ENCODE measurements at regions not wholly inside any gene's neighbourhood (a gene's known extent, or its start where the extent isn't known, plus 50 kb on each side); places are given as distances from the start of the nearest gene placed in this dataset.

DNA sequence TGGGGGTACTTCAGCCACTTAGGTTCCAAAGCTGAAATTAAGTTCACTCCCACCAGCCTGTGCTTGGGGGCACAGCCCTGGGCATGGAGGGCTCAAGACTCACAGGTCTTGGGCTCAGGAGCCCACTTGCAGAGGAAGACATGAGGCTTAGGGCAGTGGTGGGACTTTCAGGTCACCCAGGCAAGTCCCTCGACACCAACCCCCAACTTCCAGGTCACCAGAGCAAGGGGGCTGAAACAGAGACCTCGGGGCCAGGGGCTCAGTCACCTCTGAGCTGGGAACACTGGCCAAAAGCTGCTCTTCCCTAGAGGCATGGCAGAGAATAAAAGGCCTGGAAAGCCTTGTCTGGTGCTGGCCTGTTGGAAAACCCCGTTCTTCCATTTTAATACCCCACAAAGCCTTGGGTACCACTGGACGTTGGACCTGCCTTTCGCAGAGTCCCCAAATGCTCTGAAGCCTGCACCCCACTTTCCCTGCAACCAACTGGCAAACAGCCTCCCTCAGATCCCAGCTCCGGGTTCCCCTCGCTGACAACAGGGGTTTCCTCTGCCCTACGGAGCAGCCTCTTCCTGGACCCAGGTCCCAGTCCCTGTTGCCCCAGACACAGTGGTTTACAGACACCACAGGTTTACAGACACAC, 160.9 kb upstream of the PMEPA1 start:
- ChIA-PET POLR2A (interaction anchor here (1.1 kb wide), 1 partner anchor 27 kb away, joined by 3 read pairs; no protein-coding TSS in a partner anchor), CTCF (ENCODE audit: unreplicated experiment) (no interaction called here)
- H3K9me2 ChIP-seq (ENCODE audit: insufficient read depth, low read length) = no peaks in the 10 kb centered on the region
- no peak for DNase-seq (ENCODE audit: low spot score)
- no peaks in the 10 kb centered on the region for H3K9me3 ChIP-seq (ENCODE audit: low read length)
- no peak overlapping the region for H2AFZ ChIP-seq (ENCODE audit: low read length)
- no peaks in the 10 kb centered on the region for H4K20me1 ChIP-seq (ENCODE audit: insufficient read depth, low read length)
- H3K36me3 ChIP-seq (ENCODE audit: insufficient read depth, low read length) = no peaks in the 10 kb centered on the region
- no TSS peak for BruUV-seq (replicated peaks)
- H3K27ac ChIP-seq (ENCODE audit: low read depth, low read length, poor library complexity, severe bottlenecking) = no peak overlapping the region
- H3K4me3 ChIP-seq (ENCODE audit: low read depth, low read length, poor library complexity, severe bottlenecking) = no peak overlapping the region
- intact Hi-C loops (cut with micrococcal nuclease; ENCODE audit: unreplicated experiment) = no loop called here
- no peak overlapping the region for H3K4me2 ChIP-seq (ENCODE audit: low read length)
- TF ChIP-seq, protein P1, sequence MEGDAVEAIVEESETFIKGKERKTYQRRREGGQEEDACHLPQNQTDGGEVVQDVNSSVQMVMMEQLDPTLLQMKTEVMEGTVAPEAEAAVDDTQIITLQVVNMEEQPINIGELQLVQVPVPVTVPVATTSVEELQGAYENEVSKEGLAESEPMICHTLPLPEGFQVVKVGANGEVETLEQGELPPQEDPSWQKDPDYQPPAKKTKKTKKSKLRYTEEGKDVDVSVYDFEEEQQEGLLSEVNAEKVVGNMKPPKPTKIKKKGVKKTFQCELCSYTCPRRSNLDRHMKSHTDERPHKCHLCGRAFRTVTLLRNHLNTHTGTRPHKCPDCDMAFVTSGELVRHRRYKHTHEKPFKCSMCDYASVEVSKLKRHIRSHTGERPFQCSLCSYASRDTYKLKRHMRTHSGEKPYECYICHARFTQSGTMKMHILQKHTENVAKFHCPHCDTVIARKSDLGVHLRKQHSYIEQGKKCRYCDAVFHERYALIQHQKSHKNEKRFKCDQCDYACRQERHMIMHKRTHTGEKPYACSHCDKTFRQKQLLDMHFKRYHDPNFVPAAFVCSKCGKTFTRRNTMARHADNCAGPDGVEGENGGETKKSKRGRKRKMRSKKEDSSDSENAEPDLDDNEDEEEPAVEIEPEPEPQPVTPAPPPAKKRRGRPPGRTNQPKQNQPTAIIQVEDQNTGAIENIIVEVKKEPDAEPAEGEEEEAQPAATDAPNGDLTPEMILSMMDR (conservative IDR thresholded peaks at IDR 0.05; ENCODE audit: low read length) = no peak
- TF ChIP-seq EZH2phosphoT487 (IDR thresholded peaks at IDR 0.05; ENCODE audit: borderline replicate concordance, low read depth, low read length) = no peak
- no peaks in the 10 kb centered on the region for H3K79me2 ChIP-seq (ENCODE audit: insufficient read depth, low read depth, low read length)
- no peaks in the 10 kb centered on the region for H3K4me1 ChIP-seq (ENCODE audit: insufficient read depth, low read length, poor library complexity, severe bottlenecking)

DNA sequence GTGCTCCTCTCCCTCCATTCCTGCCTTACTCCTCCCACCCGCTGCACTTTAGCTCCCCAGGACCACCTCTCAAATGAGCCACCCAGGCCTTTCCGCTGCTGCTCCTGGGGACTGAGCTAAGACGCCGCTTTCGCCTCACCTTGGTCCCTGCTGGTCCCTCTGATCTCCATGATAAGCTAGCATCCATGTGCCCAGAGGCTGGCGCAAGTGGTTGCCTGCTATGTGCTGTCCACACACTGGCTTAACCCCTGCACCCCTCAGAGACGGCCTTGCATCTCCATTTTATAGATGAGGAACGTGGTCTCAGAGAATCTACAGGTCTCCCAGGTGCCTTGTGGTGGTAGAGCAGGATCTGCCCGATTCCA, 160.1 kb upstream of the PMEPA1 start:
- Histone ChIP-seq H3K9me2 (ENCODE audit: insufficient read depth, low read length) (no peaks in the 10 kb centered on the region), H3K79me2 (ENCODE audit: insufficient read depth, low read depth, low read length) (no peaks in the 10 kb centered on the region), H3K9me3 (ENCODE audit: low read length) (no peaks in the 10 kb centered on the region), H3K36me3 (ENCODE audit: insufficient read depth, low read length) (no peaks in the 10 kb centered on the region), H2AFZ (ENCODE audit: low read length) (no peak overlapping the region), H3K4me2 (ENCODE audit: low read length) (no peak overlapping the region), H4K20me1 (ENCODE audit: insufficient read depth, low read length) (no peaks in the 10 kb centered on the region), H3K27ac (ENCODE audit: low read depth, low read length, poor library complexity, severe bottlenecking) (no peak overlapping the region), H3K4me3 (ENCODE audit: low read depth, low read length, poor library complexity, severe bottlenecking) (no peak overlapping the region), H3K4me1 (ENCODE audit: insufficient read depth, low read length, poor library complexity, severe bottlenecking) (no peaks in the 10 kb centered on the region)
- ChIA-PET CTCF (ENCODE audit: unreplicated experiment) (no interaction called here), POLR2A (interaction anchor here (0.6 kb wide), 1 partner anchor 1190 kb away, joined by 3 read pairs; no protein-coding TSS in a partner anchor)
- intact Hi-C loops (cut with micrococcal nuclease; ENCODE audit: unreplicated experiment) = no loop called here
- no peak for TF ChIP-seq EZH2phosphoT487 (IDR thresholded peaks at IDR 0.05; ENCODE audit: borderline replicate concordance, low read depth, low read length)
- TF ChIP-seq, protein P1 (conservative IDR thresholded peaks at IDR 0.05; ENCODE audit: low read length) = no peak
- no peak for DNase-seq (ENCODE audit: low spot score)
- no TSS peak for BruUV-seq (replicated peaks)

DNA sequence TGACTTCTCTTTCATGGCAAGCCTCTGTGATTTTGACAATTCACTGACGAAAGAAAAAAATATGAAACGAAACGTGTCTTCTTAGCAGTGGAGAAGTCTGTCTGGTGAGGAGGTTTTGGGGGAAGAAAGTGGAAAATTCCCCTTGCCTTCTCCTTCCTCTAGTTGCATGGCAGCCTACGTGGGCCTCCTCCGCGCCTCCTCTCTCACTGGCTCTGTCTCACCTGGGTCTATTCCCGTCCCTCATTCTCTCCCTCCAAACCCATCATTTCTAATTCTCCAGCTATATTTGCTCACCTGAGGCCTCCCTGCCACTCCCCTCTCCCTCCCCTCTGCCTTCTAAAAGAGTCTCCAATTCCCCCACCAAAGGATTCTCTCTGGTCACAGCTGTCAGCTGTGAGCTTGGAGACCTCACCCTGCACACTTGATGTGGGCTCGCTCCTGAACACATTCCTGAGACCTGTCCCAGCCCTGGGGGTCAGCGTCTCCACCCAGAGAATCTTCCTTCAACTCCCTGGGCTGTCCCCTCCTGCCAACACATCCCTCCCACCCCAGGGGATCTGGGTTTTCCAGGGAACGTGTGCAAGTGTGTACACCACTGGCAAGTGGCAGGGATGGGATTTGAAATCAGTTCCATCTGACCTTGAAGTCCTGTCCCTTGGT, 159.6 kb upstream of the PMEPA1 start:
- ChIA-PET POLR2A (interaction anchor here (0.6 kb wide), 1 partner anchor 1190 kb away, joined by 3 read pairs; no protein-coding TSS in a partner anchor), CTCF (ENCODE audit: unreplicated experiment) (no interaction called here)
- no TSS peak for BruUV-seq (replicated peaks)
- intact Hi-C loops (cut with micrococcal nuclease; ENCODE audit: unreplicated experiment) = no loop called here
- no peaks in the 10 kb centered on the region for H3K36me3 ChIP-seq (ENCODE audit: insufficient read depth, low read length)
- no peak overlapping the region for H3K27ac ChIP-seq (ENCODE audit: low read depth, low read length, poor library complexity, severe bottlenecking)
- H3K4me2 ChIP-seq (ENCODE audit: low read length) = no peak overlapping the region
- no peaks in the 10 kb centered on the region for H4K20me1 ChIP-seq (ENCODE audit: insufficient read depth, low read length)
- H3K4me3 ChIP-seq (ENCODE audit: low read depth, low read length, poor library complexity, severe bottlenecking) = no peak overlapping the region
- TF ChIP-seq, protein P1 (conservative IDR thresholded peaks at IDR 0.05; ENCODE audit: low read length) = no peak
- TF ChIP-seq EZH2phosphoT487 (IDR thresholded peaks at IDR 0.05; ENCODE audit: borderline replicate concordance, low read depth, low read length) = no peak
- no peaks in the 10 kb centered on the region for H3K4me1 ChIP-seq (ENCODE audit: insufficient read depth, low read length, poor library complexity, severe bottlenecking)
- DNase-seq (ENCODE audit: low spot score) = no peak
- H2AFZ ChIP-seq (ENCODE audit: low read length) = no peak overlapping the region
- H3K9me2 ChIP-seq (ENCODE audit: insufficient read depth, low read length) = no peaks in the 10 kb centered on the region
- no peaks in the 10 kb centered on the region for H3K9me3 ChIP-seq (ENCODE audit: low read length)
- no peaks in the 10 kb centered on the region for H3K79me2 ChIP-seq (ENCODE audit: insufficient read depth, low read depth, low read length)

All from OCI-LY7 (cell line).